ENCODE measurements at regions not wholly inside any gene's neighbourhood (a gene's known extent, or its start where the extent isn't known, plus 50 kb on each side); places are given as distances from the start of the nearest gene placed in this dataset.
"Not testable (repeated sequence)": the region's sequence is repeated elsewhere in the genome, so short reads cannot be mapped to it uniquely, and the experiment has no call there.

GRCh38 chr4:154907345-154908045, 126.4 kb downstream of the RBM46 start:
- not testable (repeated sequence) for DNase-seq (ENCODE audit: low spot score)

DNA sequence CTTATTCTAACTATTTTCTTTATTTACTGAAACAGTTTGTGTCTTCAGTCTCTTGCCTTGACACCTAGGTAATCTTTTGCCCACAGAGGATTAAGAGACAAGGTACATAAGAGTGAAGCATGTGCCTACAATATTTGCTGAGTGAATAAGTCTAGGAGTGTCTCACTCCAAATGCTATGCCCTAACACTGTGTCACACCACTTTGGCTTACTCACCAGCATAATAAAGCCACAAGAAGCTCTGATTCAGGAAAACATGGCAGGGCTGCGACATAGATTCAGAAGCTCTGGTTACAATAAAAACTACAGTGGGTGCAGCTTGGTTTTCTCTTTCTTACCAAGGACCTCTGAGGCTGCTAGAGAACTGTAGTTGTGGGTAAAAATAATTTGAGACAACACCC, 127.1 kb downstream of the RBM46 start:
- DNase-seq (ENCODE audit: low spot score): no peak

DNA sequence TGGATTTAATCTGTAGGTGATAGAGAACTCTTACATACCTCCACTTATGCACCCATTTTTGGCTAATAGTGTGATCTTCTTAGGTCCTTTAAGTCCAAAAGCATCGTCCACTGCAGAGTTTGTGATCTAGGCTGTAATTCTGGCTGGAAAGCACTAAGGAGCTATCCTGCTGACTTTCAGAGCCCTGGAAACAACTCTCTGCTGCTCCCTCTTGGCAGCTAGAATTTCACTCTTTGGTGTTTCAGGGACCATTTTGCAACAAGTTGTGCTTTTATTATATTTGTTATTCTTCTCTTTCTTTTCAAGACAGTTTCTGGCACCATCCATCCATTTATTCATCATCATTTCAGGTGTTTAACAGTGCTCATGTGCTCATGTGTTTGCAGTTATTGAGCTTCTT, 130.0 kb downstream of the RBM46 start:
- DNase-seq (ENCODE audit: low spot score): peak; percentile 22

DNA sequence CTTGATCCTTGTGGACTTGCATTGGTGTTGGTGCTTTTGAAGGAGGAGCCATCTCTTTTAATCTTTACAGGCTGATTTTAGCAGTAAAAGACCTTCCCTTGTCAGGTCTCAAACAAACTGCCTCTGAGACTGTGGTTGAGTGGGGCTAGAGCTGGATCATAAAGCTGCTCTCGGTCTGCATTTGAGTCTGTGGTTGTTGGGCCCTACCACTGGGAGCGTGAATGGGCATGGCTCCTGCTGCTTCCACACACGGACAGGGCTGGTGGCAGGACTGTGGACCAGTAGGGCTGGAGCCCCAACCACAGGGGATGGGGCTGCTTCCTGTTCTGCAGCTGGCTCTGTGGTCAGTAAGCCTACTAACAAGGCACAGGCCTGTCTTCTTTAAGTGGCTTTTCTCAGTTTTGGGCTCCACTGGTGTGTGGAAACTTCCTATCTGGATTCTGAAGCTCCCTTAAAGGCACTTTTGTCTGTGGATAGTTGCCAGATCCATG, 130.6 kb downstream of the RBM46 start:
- DNase-seq (ENCODE audit: low spot score): no peak

GRCh38 chr4:154916068-154916467, 135.0 kb downstream of the RBM46 start:
- no peak for DNase-seq (ENCODE audit: low spot score)

DNA sequence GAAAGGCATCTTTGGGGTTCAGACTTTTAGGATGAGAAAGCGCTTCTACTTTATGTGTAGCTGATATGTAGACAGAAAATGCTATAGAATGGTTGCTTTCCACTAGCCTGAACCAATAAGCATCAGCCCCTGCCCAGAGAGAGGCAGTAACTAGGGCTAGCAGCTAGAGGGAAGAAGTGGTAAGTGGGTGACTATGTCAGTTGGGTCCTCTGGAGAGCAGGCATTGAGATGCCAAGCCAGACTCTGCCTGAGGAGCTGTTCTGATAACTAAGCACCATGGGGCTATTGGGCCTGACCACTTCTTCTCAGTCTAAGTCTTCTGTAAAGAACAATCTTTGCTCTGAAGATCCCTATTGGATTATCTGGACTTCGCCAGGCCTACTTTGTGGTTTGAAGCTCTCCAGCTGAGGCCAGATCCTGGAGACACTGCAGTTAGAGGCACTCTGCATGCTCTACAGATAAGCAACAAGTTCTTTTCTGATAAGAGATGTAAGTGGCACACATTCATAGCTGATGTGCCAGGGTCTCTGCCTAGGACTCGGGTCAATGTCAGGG, 146.1 kb downstream of the RBM46 start:
- DNase-seq (ENCODE audit: low spot score): no peak

DNA sequence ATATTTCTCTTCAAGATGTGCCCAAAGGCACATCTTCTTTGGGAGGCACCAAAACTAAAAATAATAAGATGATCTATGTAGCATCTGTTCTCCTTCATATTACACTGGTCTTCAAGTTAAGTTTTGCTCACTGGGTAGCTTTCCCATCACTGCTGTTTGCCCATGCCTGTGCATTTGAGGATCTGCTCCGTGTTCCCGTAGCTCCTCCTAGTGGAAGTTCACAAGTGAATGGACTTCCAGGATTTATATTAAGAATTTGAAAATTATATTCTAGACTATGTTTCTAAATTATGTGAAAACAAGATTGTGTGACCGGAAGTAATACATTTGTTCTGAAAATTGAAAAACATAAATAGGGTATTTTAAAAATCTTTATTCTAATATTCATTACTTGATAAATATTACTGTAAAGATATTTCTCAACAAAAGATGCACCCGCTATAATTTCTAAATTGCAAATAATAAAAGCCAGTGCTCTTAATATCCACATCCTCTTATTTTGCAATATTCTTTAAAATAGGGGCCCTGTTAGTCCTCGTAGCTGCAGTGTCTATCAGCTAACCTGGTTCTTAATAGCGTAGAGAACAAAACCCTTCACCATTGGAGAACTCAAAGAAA, 147.7 kb downstream of the RBM46 start:
- DNase-seq (ENCODE audit: low spot score): no peak

GRCh38 chr4:154936873-154937272, 155.8 kb downstream of the RBM46 start:
- no peak for DNase-seq (ENCODE audit: low spot score)

DNA sequence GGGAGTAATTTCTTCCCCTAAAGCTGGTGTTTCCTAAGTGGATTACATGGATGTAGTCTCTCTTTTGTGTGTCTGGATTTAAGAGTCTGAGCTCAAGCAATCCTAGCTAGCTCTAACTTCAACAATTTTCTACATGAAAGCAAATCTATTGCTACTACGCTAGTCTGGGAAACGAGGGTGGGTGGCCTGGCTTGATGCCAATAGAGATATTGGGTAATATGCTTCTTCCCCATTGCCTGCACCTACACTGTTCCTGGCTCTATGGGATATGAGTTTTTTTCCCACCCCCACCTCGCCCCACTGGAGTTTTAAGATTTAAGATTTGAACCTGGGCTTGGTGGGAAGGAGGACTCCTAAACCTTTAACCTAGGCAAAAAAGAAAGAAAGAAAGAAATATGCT, 158.8 kb downstream of the RBM46 start:
- DNase-seq (ENCODE audit: low spot score): no peak

- no peak for DNase-seq (ENCODE audit: low spot score)
Measured at GRCh38 chr4:154942176-154942575, 161.1 kb downstream of the RBM46 start.

- DNase-seq (ENCODE audit: low spot score): peak; percentile 13
Measured at GRCh38 chr4:154944996-154945395, 163.9 kb downstream of the RBM46 start.

DNA sequence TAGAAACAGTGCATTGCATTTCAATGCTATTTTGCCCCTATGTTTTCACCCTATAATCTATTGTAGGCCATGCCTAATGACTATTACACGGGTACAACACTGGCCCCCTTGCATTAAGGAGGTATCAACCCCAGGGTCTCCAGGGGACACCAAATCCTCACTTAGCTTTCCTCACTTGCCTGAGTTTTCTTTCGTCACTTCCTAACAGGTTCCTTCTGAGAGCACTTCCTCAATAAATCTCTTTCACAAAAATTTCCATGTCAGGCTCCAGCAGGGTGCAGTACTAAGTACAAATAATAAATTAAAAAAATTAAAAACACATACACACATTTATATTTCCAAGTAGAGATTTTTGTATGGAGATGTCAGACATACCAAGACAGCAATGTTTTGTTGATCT, 165.0 kb downstream of the RBM46 start:
- DNase-seq (ENCODE audit: low spot score): no peak

- DNase-seq (ENCODE audit: low spot score): no peak
Measured at GRCh38 chr4:154953691-154954090, 172.6 kb downstream of the RBM46 start.

GRCh38 chr4:154954117-154954516, 173.0 kb downstream of the RBM46 start:
- DNase-seq (ENCODE audit: low spot score): no peak

DNA sequence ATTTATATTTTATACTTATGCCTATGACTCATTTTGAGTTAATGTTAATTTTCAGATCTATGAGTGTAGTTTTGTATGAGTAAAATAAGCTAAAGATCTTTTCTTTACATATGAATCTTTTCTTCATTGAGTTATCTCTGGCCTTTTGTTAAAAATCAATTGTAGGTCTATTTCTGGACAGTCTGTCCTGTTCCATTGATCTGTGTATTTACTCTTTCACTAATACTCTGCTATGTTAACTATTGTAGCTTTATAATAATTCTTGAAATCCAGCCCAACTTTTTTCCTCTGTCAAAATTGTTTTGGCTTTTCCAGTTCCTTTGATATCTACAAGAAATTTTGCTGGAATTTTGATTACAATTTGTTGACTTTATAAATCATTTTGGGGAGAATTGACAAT, 177.0 kb downstream of the RBM46 start:
- DNase-seq (ENCODE audit: low spot score): no peak

DNA sequence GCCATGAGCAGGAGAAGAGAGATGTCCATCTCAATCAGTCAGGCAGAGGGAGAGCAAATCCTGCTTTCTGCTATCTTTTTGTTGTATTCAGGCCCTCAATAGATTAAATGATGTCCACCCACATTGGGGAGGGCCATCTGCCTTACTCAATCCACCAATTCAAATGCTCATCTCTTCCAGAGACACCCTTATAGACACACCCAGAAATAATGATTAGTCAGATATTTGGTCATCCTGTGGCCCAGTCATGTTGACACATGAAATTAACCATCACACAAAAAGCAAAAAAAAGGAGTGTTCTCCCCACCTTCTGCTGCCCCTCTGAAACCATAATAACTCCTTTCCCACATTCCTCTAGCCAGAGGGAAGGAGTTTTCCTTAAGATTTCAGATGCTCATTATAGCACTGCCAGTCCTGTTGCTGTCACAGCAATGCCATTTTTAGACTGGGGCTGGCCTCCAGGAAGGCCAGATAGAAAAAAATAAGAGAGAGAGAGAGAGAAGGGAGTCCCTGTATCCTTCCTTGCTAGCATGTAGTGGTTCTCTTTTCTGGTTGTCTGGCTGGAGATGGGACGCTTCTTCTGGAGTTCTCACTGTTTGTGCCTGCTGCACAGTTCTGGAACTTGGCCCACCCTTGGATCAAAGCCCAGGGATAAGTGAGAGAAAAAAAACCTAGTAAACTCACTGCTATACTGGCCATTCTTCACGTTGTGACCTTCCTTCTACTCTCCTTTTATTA, 177.7 kb downstream of the RBM46 start:
- no peak for DNase-seq (ENCODE audit: low spot score)

DNA sequence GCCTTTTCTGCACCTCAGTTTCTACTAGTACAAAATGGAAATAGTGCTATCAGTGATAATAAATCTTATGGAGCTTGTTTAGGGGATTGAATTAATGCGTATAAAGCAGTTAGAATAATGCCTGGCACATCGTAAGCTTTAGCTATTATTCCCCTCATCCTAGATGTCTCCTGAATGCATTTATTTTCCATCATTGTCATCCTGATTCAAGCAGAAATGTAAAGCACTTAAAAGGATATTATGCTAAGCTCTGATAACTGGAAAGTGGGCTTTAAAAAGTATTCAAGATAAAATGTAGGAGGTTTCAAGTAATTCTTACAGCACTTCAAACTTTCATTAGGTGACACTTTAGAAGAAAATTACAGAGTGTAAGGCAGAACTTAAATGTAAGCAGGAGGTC, 178.7 kb downstream of the RBM46 start:
- no peak for DNase-seq (ENCODE audit: low spot score)

DNA sequence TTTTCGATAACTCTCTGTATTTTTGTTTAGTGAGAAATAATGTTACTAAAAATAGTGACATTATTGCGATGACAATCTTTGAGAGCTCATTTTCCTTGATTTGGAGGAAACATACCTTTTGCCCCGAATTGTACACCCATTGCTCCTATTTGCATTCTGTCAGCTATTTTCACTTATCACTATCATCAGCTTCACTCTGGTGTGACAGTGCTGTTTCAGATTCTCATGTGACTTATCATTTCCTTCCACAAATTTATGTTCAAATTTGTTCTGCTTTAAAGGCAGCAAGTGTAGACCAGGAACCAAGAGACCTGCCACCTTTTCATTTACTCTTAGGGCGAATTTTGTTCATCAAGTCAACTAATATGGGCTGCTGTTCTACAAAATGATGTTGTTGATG, 179.4 kb downstream of the RBM46 start:
- DNase-seq (ENCODE audit: low spot score): no peak

DNA sequence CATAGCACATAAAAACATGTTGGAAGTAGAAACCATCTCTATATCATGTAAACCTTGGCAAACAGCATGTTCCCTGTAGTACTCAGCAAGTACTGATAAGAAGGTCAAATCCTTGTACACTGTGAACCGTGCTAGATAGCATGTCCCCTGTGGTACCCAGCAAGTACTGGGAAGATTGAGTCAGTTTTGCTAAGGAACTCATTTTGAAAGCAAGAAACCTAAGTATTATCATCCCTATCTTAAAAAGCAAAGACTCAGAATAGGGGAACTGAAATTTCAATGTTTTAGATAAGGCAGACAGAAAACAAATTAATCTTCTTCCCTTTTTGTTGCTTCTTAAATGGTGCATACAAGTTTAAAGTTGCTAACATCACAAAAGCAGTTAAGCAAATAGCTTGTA, 180.2 kb downstream of the RBM46 start:
- no peak for DNase-seq (ENCODE audit: low spot score)

- no peak for DNase-seq (ENCODE audit: low spot score)
Measured at GRCh38 chr4:154973244-154974035, 192.4 kb downstream of the RBM46 start.

DNA sequence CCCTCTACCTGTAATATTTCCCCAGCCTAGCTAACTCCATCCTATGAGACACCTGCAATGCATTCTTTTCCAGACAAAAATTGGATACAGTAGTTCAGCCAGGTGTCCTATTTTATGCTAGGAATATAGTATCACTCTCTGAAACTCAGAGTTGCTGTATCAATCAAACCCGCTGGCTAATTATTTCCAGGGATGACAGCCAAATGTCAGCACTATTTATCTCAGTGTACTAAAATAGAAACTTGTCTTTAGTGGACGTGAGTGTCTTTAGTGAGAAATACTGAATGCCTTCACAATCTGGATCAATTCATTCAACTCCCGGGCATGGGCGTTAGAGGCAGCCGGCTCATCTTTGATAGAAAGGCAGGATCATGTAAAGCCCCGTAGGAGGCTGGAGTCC, 196.2 kb downstream of the RBM46 start:
- no peak for DNase-seq (ENCODE audit: low spot score)
